ENCODE measurements at regions not wholly inside any gene's neighbourhood (a gene's known extent, or its start where the extent isn't known, plus 50 kb on each side); places are given as distances from the start of the nearest gene placed in this dataset.

DNA sequence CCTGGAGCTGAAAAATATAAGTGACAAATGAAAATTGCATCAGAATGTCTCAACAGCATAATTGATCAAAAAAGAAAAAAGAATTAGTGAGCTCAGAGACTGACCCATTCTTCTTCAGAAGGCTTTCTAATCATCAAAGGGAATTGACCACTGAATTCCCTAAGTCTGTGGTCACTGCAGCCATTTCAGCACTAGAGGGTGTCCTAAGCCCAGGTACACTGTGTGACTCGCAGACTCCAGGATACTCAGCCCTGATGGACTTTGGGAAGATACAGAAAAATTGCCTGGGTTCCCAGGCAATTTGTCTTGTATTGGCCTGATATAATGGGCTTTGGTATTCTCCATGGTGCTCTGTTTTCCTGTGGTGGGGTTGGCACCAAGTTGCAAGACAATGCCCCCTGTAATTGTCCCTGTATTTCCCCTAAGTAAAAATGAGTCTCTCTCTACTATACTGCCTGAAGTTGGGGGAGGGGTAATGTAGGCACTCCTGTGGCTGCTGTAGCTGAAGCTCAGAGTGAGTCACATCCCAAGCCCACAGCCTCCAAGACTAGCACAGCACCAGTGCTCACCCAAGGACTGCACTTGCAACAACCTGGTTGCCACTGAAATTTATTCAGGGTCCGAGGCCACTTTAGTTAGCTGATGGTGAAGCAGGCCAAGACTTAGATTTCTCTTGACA, 256.0 kb upstream of the STAC start:
- no peak for TF ChIP-seq CTCF (IDR thresholded peaks at IDR 0.05; ENCODE audit: unreplicated experiment)
- peaks cover 21% of the 10 kb centered on the region for H3K27me3 Mint-ChIP-seq (ENCODE audit: low read depth)
- no peak overlapping the region for H3K4me3 Mint-ChIP-seq
- no peaks in the 10 kb centered on the region for H3K36me3 Mint-ChIP-seq
- no peak overlapping the region for H3K27ac Mint-ChIP-seq
- H3K4me1 Mint-ChIP-seq, result no peaks in the 10 kb centered on the region
- no peak for DNase-seq (ENCODE audit: low spot score in 2 of 2, unreplicated experiment in 2 of 2)
- H3K9me3 Mint-ChIP-seq, result peaks cover 28% of the 10 kb centered on the region

GRCh38 chr3:36132214-36132613, 248.1 kb upstream of the STAC start:
- Mint-ChIP-seq H3K27ac (no peak overlapping the region), H3K9me3 (peaks cover 10% of the 10 kb centered on the region), H3K4me3 (no peak overlapping the region), H3K4me1 (no peaks in the 10 kb centered on the region), H3K36me3 (no peaks in the 10 kb centered on the region), H3K27me3 (ENCODE audit: low read depth) (peaks cover 2% of the 10 kb centered on the region)
- no peak for DNase-seq (ENCODE audit: low spot score in 2 of 2, unreplicated experiment in 2 of 2)
- TF ChIP-seq CTCF (IDR thresholded peaks at IDR 0.05; ENCODE audit: unreplicated experiment), result peak; percentile 23

DNA sequence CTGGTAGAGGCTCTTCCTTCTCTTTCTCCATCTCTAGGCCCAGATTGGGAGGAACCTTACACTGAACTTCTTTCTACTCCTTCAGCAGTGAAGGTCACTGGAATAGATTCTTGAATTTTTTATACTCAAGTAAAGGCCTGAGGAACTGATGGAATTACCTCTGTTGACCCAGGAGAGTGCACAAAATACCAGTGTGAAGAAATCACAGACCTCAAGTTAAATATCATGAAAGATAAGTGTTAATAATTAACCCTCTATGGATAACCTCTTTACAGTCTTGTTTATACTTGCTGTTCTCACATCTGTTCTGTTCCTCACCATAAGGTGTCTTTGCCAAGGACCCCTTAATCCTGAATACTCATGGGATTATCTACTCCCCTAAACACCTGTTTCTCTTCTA, 244.4 kb upstream of the STAC start:
- DNase-seq (ENCODE audit: low spot score in 2 of 2, unreplicated experiment in 2 of 2), result no peak
- Mint-ChIP-seq H3K4me3 (no peak overlapping the region), H3K27ac (no peak overlapping the region), H3K9me3 (peaks cover 4% of the 10 kb centered on the region), H3K4me1 (peaks cover 4% of the 10 kb centered on the region), H3K27me3 (ENCODE audit: low read depth) (no peaks in the 10 kb centered on the region), H3K36me3 (no peaks in the 10 kb centered on the region)
- no peak for TF ChIP-seq CTCF (IDR thresholded peaks at IDR 0.05; ENCODE audit: unreplicated experiment)

GRCh38 chr3:36142746-36143145, 237.6 kb upstream of the STAC start:
- Mint-ChIP-seq H3K4me3 (no peak overlapping the region), H3K4me1 (peaks cover 13% of the 10 kb centered on the region), H3K27ac (no peak overlapping the region), H3K27me3 (ENCODE audit: low read depth) (peaks cover 4% of the 10 kb centered on the region), H3K36me3 (no peaks in the 10 kb centered on the region), H3K9me3 (no peaks in the 10 kb centered on the region)
- TF ChIP-seq CTCF (IDR thresholded peaks at IDR 0.05; ENCODE audit: unreplicated experiment), result no peak
- no peak for DNase-seq (ENCODE audit: low spot score in 2 of 2, unreplicated experiment in 2 of 2)

DNA sequence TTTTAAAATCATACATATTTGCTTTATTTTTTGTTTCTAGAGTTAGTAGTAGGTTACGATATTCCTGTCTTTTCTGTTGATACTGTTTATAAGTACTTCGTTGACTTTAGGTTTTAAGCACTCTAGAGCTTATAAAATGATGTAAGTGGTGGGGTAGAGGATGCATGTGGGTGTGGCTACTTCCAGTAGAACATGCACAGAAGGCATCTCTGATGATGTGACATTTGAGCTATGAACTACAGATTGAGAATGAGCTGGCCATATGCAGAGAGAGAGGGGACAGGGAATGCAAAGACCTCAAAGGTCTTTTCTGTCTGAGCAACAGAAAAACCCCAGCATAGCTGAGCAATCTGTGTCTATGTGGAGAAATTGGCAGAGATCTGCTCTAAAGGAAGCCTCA, 233.9 kb upstream of the STAC start:
- no peak for TF ChIP-seq CTCF (IDR thresholded peaks at IDR 0.05; ENCODE audit: unreplicated experiment)
- no peak for DNase-seq (ENCODE audit: low spot score in 2 of 2, unreplicated experiment in 2 of 2)
- Mint-ChIP-seq H3K4me3 (no peak overlapping the region), H3K4me1 (peaks cover 3% of the 10 kb centered on the region), H3K27me3 (ENCODE audit: low read depth) (peaks cover 7% of the 10 kb centered on the region), H3K27ac (no peak overlapping the region), H3K9me3 (peaks cover 4% of the 10 kb centered on the region), H3K36me3 (no peaks in the 10 kb centered on the region)

Data from mesothelial cell of epicardium (in vitro differentiated cells).